Skeletal muscle satellite cell (primary cell): ENCODE measurements at regions not wholly inside any gene's neighbourhood (a gene's known extent, or its start where the extent isn't known, plus 50 kb on each side); places are given as distances from the start of the nearest gene placed in this dataset.

ENCODE experiments used
- H3K27me3 ChIP-seq: 2 replicates; pipeline ENCODE4 v1.7.0; 2013; ENCODE audit warnings: low read length; ENCODE audit not compliant: control insufficient read depth, insufficient read depth
- H3K36me3 ChIP-seq: 2 replicates; pipeline ENCODE4 v1.7.0; 2013; ENCODE audit warnings: mild to moderate bottlenecking, control low read depth, low read length; ENCODE audit not compliant: insufficient read depth
- H3K4me1 ChIP-seq: 2 replicates; pipeline ENCODE4 v1.7.0; 2013; ENCODE audit warnings: low read length; ENCODE audit not compliant: control insufficient read depth, insufficient read depth
- H3K4me2 ChIP-seq: 2 replicates; pipeline ENCODE4 v1.7.0; 2013; ENCODE audit warnings: mild to moderate bottlenecking, low read length
- H3K4me3 ChIP-seq: 2 replicates; pipeline ENCODE4 v1.7.0; 2013; ENCODE audit warnings: low read length
- H3K9ac ChIP-seq: 2 replicates; pipeline ENCODE4 v1.7.0; 2013; ENCODE audit warnings: mild to moderate bottlenecking, low read depth, low read length, moderate library complexity
- H3K9me3 ChIP-seq: replicated peaks from 2 replicates; pipeline ENCODE4 v1.7.0; 2013; ENCODE audit warnings: mild to moderate bottlenecking, control low read depth, low read length

DNA sequence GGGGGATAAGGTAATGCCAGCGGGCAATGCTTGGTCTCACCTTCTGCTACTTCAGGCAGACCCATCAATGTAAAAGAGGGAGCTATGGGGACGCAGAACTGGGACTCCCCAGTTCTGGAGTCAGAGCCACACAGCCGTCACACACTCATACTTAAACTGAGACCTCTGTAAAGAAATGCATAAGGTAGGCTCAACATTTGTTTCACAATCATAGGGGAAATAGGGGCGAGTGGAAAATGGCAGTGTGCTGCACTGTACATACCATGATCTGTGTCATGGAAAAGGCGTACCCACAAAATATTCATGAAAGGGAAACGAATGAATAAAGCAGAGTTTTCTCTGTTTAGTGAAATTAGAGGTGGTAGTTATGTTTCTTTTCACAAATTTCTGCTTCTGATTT, 318.0 kb upstream of the NPVF start:
- Histone ChIP-seq H3K4me1 (no peaks in the 10 kb centered on the region), H3K4me2 (no peak overlapping the region), H3K9ac (no peak overlapping the region), H3K27me3 (no peaks in the 10 kb centered on the region), H3K4me3 (no peak overlapping the region), H3K9me3 (no peaks in the 10 kb centered on the region), H3K36me3 (no peaks in the 10 kb centered on the region)

DNA sequence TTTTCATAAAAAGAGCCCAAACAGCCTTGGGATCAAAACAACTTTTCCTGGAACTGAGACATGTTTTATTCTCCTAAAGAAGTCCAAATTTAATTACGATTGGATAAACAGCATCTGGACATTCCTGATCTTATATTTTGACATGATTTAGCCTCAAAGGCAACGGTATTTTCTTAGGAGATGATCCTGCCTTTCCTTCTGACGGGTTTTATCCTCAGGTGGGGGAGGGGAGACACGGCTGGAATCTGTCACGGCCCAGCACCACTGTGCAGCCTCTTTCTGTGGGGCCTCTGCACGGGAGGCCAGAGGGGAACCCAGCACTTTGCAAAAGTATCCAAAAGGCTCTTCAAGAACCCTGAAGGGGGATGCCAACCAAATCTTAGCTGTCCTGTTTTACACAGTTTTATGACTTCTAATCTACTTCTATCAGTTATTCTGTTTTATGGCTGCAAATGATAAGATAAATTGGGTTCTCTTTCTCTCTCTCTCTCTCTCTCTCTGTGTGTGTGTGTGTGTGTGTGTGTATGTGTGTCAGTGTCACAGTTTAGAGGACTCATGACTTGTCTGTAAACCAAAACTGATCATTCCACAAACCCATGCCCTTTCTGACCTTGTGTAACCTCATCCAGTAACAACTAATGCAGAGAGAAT, 321.1 kb upstream of the NPVF start:
- no peak overlapping the region for H3K9ac ChIP-seq
- no peaks in the 10 kb centered on the region for H3K36me3 ChIP-seq
- no peak overlapping the region for H3K4me3 ChIP-seq
- H3K4me1 ChIP-seq = no peaks in the 10 kb centered on the region
- no peaks in the 10 kb centered on the region for H3K9me3 ChIP-seq
- H3K4me2 ChIP-seq = no peak overlapping the region
- H3K27me3 ChIP-seq = peaks cover 2% of the 10 kb centered on the region

DNA sequence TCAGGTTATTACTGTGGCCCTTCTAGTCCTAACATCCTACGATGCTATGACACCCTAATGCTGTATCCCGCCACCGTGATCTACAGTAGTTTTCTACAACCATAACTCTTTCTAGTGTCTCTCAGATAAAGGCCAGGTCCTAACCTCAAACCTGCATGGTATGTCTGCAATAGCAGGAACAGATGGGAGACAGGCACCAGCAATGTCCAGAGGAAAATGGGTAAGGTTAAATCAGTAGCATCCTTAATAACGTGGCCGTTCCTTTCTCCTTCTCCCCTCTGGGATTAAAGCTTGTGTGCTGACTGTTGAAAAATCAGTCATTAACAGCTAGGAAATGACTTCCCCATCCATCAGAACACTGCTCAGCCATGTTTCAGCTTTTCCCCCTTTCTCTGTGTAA, 321.9 kb upstream of the NPVF start:
- Histone ChIP-seq H3K4me2 (no peak overlapping the region), H3K9me3 (no peaks in the 10 kb centered on the region), H3K27me3 (peaks cover 2% of the 10 kb centered on the region), H3K4me1 (no peaks in the 10 kb centered on the region), H3K36me3 (no peaks in the 10 kb centered on the region), H3K9ac (no peak overlapping the region), H3K4me3 (no peak overlapping the region)

DNA sequence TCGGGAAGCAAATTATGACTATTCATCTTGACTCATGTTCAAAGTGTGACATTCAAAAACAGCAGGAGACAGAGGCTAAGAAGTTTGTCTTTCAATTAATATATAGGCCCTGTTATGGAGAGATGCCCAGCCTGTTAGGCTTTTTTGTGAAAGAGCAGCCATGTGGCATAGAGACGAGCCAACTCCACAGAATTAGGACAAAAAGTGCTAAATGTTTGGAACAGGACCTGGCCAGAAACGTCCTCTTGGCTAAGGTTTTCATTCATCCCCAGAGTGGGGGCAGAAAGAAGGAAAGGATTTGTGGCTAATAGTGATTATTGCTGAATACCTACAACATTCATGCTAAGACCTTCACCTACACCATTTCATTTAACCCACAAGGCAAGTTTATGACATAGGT, 324.7 kb upstream of the NPVF start:
- Histone ChIP-seq H3K9ac (no peak overlapping the region), H3K36me3 (no peaks in the 10 kb centered on the region), H3K4me1 (no peaks in the 10 kb centered on the region), H3K4me3 (no peak overlapping the region), H3K27me3 (peaks cover 6% of the 10 kb centered on the region), H3K4me2 (no peak overlapping the region), H3K9me3 (no peaks in the 10 kb centered on the region)

DNA sequence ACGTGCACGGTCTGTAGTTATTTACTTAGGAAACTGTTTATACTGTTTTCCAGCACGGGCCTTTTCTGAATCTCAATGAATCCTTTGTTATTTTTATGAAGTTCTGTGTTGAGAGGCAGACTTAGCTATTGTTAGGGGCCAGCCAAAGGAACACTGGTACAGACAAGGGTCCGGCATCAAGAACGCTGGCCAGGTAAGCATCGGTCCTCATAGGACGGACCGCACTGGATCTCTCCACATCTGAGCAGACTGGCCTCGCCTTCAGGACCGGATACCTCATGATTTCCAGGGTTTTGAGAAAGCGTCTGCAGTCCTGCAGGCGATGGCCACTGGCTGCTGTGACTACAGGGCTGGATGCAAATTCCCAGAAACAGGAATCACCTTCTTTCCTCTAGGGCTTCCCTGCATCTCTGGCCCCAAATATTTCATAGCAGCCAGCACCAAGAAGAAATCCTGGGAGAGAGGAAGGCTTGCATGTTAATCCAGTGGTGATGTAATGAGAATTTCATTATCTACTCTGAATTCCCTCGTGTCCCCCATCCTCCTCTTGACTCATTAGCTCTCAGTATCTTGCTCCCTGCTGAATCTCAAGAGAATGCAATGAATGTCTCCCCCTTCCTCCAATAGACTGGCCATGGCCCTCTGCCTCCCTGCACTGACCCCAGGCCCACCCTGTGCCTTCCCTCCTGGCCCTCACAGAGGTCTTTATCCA, 325.4 kb upstream of the NPVF start:
- no peaks in the 10 kb centered on the region for H3K36me3 ChIP-seq
- H3K27me3 ChIP-seq = peaks cover 6% of the 10 kb centered on the region
- H3K9ac ChIP-seq = no peak overlapping the region
- no peak overlapping the region for H3K4me3 ChIP-seq
- no peak overlapping the region for H3K4me2 ChIP-seq
- H3K4me1 ChIP-seq = no peaks in the 10 kb centered on the region
- no peaks in the 10 kb centered on the region for H3K9me3 ChIP-seq

DNA sequence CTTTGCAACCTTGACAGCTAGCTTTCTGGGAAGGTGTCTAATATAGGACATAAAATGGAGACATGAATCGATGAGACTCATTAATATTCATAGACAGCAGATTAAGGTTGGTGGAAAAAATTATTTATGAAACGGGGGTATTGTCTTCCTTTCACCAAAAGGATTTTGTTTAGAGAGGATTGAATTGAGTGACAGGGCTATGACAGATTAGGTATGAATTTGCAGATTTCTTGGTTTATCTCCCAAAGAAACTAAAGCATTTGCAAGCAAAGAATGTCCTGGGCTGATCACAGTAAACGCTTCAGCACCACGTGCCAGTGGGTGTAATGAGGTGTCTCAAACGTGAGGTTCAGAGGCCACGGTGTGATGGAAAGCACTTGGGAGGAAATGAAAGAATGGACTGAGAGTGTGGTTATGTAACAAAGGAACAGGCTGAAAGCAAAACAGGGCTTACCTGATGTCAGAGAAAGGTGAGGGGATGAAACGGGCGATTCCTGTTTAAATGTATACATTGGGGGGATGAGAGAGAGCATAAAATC, 329.2 kb upstream of the NPVF start:
- Histone ChIP-seq H3K4me3 (no peak overlapping the region), H3K9me3 (no peaks in the 10 kb centered on the region), H3K4me1 (no peaks in the 10 kb centered on the region), H3K9ac (no peak overlapping the region), H3K27me3 (peaks cover 23% of the 10 kb centered on the region), H3K36me3 (no peaks in the 10 kb centered on the region), H3K4me2 (no peak overlapping the region)

DNA sequence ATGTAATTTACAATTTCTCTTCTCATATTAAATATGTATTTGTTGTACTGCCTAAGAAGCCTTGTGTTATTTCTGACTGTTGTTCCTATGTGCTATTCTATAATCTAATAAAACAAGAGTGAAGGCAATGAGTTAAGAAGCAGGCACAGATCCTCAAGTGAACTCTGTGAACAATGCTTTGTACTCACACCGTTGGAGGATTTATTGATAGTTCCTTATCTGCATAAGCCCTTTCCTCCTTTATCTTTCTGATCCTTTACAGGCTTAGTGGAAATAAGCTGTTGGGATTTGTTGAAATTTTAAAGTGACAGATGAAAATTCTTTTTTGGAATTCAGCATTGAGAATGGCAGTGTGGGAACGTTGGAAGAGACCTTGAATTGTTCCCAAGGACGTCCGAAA, 329.6 kb upstream of the NPVF start:
- H3K36me3 ChIP-seq = no peaks in the 10 kb centered on the region
- H3K4me2 ChIP-seq = no peak overlapping the region
- no peak overlapping the region for H3K4me3 ChIP-seq
- H3K9me3 ChIP-seq = no peaks in the 10 kb centered on the region
- H3K4me1 ChIP-seq = no peaks in the 10 kb centered on the region
- H3K27me3 ChIP-seq = peaks cover 25% of the 10 kb centered on the region
- no peak overlapping the region for H3K9ac ChIP-seq

DNA sequence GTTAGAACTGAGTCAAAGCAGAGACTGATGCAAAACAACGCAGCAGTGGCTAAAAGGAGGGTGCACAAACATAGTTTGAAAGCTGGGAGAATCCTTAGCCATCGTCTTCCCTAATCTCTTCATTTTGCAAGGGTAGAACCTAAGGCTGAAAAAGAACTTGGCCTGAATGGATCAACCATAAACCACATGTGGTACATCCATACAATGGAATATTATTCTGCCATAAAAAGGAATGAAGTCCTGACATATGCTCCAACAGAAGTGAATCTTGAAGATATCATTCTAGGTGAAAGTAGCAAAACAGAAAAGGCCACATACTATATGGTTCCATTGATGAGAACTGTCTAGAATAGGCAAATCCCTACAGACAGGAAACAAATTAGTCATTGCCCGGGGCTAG, 330.3 kb upstream of the NPVF start:
- Histone ChIP-seq H3K27me3 (peaks cover 25% of the 10 kb centered on the region), H3K9me3 (no peaks in the 10 kb centered on the region), H3K4me1 (no peaks in the 10 kb centered on the region), H3K9ac (no peak overlapping the region), H3K4me2 (no peak overlapping the region), H3K36me3 (no peaks in the 10 kb centered on the region), H3K4me3 (no peak overlapping the region)

DNA sequence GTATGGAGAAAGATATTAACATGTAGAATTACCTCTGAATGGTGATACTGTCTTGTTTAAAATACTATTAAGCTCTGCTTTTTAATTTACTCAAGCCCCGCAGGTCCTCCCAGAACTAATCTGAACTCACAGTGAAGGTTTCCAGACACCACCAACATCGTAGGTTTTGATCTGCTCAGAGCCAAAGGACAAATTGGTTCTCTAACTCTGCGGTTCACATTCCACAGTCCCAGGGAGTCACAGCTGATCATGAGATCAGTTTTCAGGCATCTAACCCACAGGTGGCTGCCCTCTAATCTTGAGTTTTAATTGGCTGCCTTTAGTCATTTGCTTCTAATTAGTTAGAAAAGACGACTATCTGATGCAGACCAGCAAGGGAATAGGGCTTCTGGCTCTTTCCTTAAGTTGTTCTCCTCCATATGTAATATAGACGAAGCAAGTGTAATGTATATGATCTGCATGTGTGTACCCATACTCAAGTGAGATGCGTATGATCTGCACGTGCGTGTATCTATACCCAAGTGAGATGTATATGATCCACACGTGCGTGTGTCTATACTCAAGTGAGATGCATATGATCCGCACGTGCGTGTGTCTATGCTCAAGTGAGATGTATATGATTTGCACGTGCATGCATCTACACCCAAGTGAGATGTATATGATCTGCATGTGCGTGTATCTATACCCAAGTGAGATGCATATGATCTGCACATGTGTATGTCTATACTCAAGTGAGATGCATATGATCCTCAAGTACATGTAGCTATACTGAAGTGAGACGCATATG, 331.5 kb upstream of the NPVF start:
- H3K9me3 ChIP-seq = no peaks in the 10 kb centered on the region
- no peak overlapping the region for H3K9ac ChIP-seq
- H3K4me1 ChIP-seq = no peaks in the 10 kb centered on the region
- no peak overlapping the region for H3K4me2 ChIP-seq
- peaks cover 27% of the 10 kb centered on the region for H3K27me3 ChIP-seq
- H3K36me3 ChIP-seq = no peaks in the 10 kb centered on the region
- H3K4me3 ChIP-seq = no peak overlapping the region

DNA sequence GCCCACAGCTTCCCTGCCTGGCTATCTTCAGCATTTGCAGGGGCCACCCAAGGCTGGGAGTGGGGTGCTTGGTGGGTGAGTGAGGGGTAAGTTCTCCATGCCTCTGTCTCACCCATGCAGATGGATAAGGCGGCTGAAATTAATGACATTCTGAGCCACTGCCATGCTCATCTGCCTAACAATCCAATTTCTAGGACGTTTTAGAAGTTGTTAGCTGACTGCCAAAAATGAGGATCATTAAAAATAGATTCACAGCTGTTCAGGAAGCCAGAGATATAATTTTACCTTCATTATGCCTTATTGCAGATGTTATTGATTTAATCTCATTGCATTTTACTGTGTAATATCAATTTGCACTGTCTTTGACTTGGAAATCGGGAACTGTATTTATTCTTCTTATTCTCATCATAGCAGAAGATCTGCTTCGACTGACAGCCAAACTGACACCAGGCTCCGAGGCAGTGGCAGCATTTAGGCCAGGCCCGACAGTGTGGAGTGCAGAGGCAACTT, 334.4 kb upstream of the NPVF start:
- Histone ChIP-seq H3K9ac (no peak overlapping the region), H3K4me3 (no peak overlapping the region), H3K4me1 (no peaks in the 10 kb centered on the region), H3K36me3 (no peaks in the 10 kb centered on the region), H3K27me3 (peaks cover 27% of the 10 kb centered on the region), H3K4me2 (no peak overlapping the region), H3K9me3 (no peaks in the 10 kb centered on the region)

DNA sequence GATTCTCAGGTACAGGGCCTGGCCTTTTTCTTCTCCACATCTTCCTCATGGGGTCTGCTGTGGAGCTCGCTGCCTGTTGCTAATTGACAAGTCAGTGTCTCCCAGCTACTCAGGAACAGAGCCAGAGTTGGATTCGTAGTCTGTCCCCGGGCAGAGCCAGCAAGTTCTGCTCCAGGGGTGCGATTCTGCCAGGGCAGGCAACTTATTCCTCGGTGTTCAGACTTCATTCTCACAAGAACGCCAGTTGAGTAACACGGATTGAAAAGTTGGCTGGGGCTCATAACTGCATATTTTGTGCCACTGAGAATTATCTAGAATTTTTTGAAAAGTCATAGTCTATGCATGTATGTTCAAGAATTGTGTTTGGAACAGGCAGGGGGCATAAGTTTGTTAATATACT, 336.7 kb upstream of the NPVF start:
- no peaks in the 10 kb centered on the region for H3K36me3 ChIP-seq
- no peak overlapping the region for H3K4me2 ChIP-seq
- H3K9me3 ChIP-seq = no peaks in the 10 kb centered on the region

More for the DNA sequence above, 336.7 kb upstream of the NPVF start:
- Histone ChIP-seq H3K4me1 (no peaks in the 10 kb centered on the region), H3K27me3 (peaks cover 23% of the 10 kb centered on the region), H3K9ac (no peak overlapping the region), H3K4me3 (no peak overlapping the region)
